ENCODE measurements at regions not wholly inside any gene's neighbourhood (a gene's known extent, or its start where the extent isn't known, plus 50 kb on each side); places are given as distances from the start of the nearest gene placed in this dataset.

- TF ChIP-seq, protein P1, sequence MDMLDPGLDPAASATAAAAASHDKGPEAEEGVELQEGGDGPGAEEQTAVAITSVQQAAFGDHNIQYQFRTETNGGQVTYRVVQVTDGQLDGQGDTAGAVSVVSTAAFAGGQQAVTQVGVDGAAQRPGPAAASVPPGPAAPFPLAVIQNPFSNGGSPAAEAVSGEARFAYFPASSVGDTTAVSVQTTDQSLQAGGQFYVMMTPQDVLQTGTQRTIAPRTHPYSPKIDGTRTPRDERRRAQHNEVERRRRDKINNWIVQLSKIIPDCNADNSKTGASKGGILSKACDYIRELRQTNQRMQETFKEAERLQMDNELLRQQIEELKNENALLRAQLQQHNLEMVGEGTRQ (IDR thresholded peaks at IDR 0.05; ENCODE audit: low read depth, low read length), result no peak
- no peak for TF ChIP-seq CEBPB (IDR thresholded peaks at IDR 0.05; ENCODE audit: low read depth, low read length)
- TF ChIP-seq RAD21 (IDR thresholded peaks at IDR 0.05; ENCODE audit: low read length), result no peak
- TF ChIP-seq CTCF (conservative IDR thresholded peaks at IDR 0.05; ENCODE audit: low read depth, low read length), result no peak
Measured at GRCh38 chr17:71376933-71377332, 743.9 kb upstream of the SOX9 start.

All from IMR-90 (cell line).